Neural cell (in vitro differentiated cells): ENCODE measurements at regions not wholly inside any gene's neighbourhood (a gene's known extent, or its start where the extent isn't known, plus 50 kb on each side); places are given as distances from the start of the nearest gene placed in this dataset.

ENCODE experiments used
- EP300 ChIP-seq: fragments of 450-650 bp; conservative IDR thresholded peaks from 2 replicates; pipeline ENCODE4 v1.6.1; 2014; ENCODE audit warnings: antibody characterized with exemption, mild to moderate bottlenecking, moderate library complexity; ENCODE audit not compliant: poor library complexity, severe bottlenecking
- EZH2 ChIP-seq: fragments of 200-600, 300-800 bp; shearing (Covaris generic), sonication (generic); IDR thresholded peaks from 2 replicates; pipeline ENCODE4 v1.6.1; 2014; ENCODE audit warnings: antibody characterized with exemption, low read length, borderline replicate concordance, mild to moderate bottlenecking; ENCODE audit not compliant: insufficient read depth, poor library complexity, severe bottlenecking
- MXI1 ChIP-seq: fragments of 450-650 bp; conservative IDR thresholded peaks from 2 replicates; pipeline ENCODE4 v1.6.1; 2014; ENCODE audit warnings: antibody characterized with exemption, mild to moderate bottlenecking; ENCODE audit not compliant: poor library complexity, severe bottlenecking
- POLR2AphosphoS5 ChIP-seq: IDR thresholded peaks from 2 replicates; pipeline ENCODE4 v1.6.1; 2012
- RAD21 ChIP-seq: fragments of 450-650 bp; conservative IDR thresholded peaks from 2 replicates; pipeline ENCODE4 v1.6.1; 2014; ENCODE audit warnings: antibody characterized with exemption, mild to moderate bottlenecking, moderate library complexity
- SMC3 ChIP-seq: fragments of 450-650 bp; conservative IDR thresholded peaks from 2 replicates; pipeline ENCODE4 v1.6.1; 2014; ENCODE audit warnings: antibody characterized with exemption, mild to moderate bottlenecking, moderate library complexity; ENCODE audit not compliant: poor library complexity
- TAF1 ChIP-seq: IDR thresholded peaks from 2 replicates; pipeline ENCODE4 v1.6.1; 2012; ENCODE audit warnings: low read depth
- TF ChIP-seq, protein P1 (sequence below): fragments of 450-650 bp; IDR thresholded peaks from 2 replicates; pipeline ENCODE4 v1.5.1; 2014; ENCODE audit warnings: antibody characterized with exemption, mild to moderate bottlenecking, moderate library complexity; ENCODE audit not compliant: poor library complexity, severe bottlenecking
- TF ChIP-seq, protein P2 (sequence below): IDR thresholded peaks from 2 replicates; pipeline ENCODE4 v1.6.1; 2012; ENCODE audit warnings: borderline replicate concordance

DNA sequence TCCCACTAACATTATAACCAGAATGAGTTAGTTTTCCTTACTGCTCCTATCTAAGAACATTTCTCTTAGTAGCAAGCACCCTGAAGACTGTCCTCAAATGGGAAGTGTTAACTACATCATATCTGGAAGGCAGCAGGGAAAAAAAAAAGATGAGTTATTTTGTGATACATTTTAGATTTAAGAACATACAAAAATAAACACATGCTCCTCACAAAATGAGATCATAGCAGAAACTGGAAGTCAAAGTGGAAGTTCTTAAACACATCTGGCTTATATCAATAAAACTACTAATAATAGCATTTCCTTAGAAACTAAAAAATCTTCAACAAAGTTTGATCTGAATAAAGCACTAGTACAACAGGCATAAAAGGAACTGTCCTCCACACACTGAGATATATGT lies 70.4 kb downstream of the SLITRK6 start:
- TF ChIP-seq EZH2 = no peak
- no peak for TF ChIP-seq TAF1
- TF ChIP-seq, protein P1, sequence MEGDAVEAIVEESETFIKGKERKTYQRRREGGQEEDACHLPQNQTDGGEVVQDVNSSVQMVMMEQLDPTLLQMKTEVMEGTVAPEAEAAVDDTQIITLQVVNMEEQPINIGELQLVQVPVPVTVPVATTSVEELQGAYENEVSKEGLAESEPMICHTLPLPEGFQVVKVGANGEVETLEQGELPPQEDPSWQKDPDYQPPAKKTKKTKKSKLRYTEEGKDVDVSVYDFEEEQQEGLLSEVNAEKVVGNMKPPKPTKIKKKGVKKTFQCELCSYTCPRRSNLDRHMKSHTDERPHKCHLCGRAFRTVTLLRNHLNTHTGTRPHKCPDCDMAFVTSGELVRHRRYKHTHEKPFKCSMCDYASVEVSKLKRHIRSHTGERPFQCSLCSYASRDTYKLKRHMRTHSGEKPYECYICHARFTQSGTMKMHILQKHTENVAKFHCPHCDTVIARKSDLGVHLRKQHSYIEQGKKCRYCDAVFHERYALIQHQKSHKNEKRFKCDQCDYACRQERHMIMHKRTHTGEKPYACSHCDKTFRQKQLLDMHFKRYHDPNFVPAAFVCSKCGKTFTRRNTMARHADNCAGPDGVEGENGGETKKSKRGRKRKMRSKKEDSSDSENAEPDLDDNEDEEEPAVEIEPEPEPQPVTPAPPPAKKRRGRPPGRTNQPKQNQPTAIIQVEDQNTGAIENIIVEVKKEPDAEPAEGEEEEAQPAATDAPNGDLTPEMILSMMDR = no peak
- TF ChIP-seq POLR2AphosphoS5 = no peak
- TF ChIP-seq, protein P2, sequence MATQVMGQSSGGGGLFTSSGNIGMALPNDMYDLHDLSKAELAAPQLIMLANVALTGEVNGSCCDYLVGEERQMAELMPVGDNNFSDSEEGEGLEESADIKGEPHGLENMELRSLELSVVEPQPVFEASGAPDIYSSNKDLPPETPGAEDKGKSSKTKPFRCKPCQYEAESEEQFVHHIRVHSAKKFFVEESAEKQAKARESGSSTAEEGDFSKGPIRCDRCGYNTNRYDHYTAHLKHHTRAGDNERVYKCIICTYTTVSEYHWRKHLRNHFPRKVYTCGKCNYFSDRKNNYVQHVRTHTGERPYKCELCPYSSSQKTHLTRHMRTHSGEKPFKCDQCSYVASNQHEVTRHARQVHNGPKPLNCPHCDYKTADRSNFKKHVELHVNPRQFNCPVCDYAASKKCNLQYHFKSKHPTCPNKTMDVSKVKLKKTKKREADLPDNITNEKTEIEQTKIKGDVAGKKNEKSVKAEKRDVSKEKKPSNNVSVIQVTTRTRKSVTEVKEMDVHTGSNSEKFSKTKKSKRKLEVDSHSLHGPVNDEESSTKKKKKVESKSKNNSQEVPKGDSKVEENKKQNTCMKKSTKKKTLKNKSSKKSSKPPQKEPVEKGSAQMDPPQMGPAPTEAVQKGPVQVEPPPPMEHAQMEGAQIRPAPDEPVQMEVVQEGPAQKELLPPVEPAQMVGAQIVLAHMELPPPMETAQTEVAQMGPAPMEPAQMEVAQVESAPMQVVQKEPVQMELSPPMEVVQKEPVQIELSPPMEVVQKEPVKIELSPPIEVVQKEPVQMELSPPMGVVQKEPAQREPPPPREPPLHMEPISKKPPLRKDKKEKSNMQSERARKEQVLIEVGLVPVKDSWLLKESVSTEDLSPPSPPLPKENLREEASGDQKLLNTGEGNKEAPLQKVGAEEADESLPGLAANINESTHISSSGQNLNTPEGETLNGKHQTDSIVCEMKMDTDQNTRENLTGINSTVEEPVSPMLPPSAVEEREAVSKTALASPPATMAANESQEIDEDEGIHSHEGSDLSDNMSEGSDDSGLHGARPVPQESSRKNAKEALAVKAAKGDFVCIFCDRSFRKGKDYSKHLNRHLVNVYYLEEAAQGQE = no peak
- TF ChIP-seq RAD21 = no peak
- no peak for TF ChIP-seq EP300
- no peak for TF ChIP-seq SMC3
- no peak for TF ChIP-seq MXI1
